Panc1 (cell line): ENCODE measurements at regions not wholly inside any gene's neighbourhood (a gene's known extent, or its start where the extent isn't known, plus 50 kb on each side); places are given as distances from the start of the nearest gene placed in this dataset.
"Not testable (repeated sequence)": the region's sequence is repeated elsewhere in the genome, so short reads cannot be mapped to it uniquely, and the experiment has no call there.

ENCODE experiments used
- POLR2AphosphoS5 ChIP-seq: IDR thresholded peaks from 2 replicates; pipeline ENCODE4 v1.6.1; 2012; ENCODE audit warnings: mild to moderate bottlenecking, low read depth, low read length, moderate library complexity
- SIN3A ChIP-seq: IDR thresholded peaks from 2 replicates; pipeline ENCODE4 v1.6.1; 2012; ENCODE audit warnings: low read depth, mild to moderate bottlenecking, low read length, moderate library complexity, borderline replicate concordance; ENCODE audit not compliant: insufficient read depth
- TCF7L2 ChIP-seq: IDR thresholded peaks from 2 replicates; pipeline ENCODE4 v1.6.1; 2011; ENCODE audit warnings: mild to moderate bottlenecking, low read depth, low read length, inconsistent platforms
- TF ChIP-seq, protein P1 (sequence below): fragments of 450-650 bp; IDR thresholded peaks from 2 replicates; pipeline ENCODE4 v1.5.1; 2017; ENCODE audit warnings: mild to moderate bottlenecking

- TF ChIP-seq, protein P1, sequence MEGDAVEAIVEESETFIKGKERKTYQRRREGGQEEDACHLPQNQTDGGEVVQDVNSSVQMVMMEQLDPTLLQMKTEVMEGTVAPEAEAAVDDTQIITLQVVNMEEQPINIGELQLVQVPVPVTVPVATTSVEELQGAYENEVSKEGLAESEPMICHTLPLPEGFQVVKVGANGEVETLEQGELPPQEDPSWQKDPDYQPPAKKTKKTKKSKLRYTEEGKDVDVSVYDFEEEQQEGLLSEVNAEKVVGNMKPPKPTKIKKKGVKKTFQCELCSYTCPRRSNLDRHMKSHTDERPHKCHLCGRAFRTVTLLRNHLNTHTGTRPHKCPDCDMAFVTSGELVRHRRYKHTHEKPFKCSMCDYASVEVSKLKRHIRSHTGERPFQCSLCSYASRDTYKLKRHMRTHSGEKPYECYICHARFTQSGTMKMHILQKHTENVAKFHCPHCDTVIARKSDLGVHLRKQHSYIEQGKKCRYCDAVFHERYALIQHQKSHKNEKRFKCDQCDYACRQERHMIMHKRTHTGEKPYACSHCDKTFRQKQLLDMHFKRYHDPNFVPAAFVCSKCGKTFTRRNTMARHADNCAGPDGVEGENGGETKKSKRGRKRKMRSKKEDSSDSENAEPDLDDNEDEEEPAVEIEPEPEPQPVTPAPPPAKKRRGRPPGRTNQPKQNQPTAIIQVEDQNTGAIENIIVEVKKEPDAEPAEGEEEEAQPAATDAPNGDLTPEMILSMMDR = not testable (repeated sequence)
- not testable (repeated sequence) for TF ChIP-seq POLR2AphosphoS5, SIN3A, TCF7L2
These were observed 122.1 kb downstream of the LEPR start for GRCh38 chr1:65542592-65542991.
